ENCODE measurements at regions not wholly inside any gene's neighbourhood (a gene's known extent, or its start where the extent isn't known, plus 50 kb on each side); places are given as distances from the start of the nearest gene placed in this dataset.

DNA sequence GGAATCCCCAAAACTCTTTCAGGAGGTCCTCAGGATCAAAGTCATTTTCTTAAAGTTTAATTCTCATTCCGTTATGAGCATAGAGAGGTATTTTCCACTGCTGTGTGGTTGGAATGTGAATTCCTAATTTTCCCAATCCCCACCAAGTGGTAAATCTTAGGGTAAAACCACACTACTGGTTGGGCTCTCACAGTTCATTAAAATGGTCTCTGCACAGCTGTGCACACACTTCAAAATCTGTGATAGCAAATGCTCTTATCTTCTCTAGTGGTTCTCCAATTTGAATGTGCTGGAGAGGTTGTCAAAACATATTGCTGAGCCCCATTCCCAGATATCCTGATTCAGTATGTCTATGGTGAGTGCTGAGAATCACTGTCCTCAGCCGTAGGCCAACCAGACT is 189.1 kb downstream of the BMP4 start:
- Mint-ChIP-seq H3K27ac (no peak overlapping the region), H3K9me3 (no peaks in the 10 kb centered on the region), H3K4me3 (no peak overlapping the region), H3K36me3 (no peaks in the 10 kb centered on the region), H3K4me1 (no peaks in the 10 kb centered on the region), H3K27me3 (no peaks in the 10 kb centered on the region)
- ATAC-seq (replicated peaks) (no peak), DNase-seq (no peak)

DNA sequence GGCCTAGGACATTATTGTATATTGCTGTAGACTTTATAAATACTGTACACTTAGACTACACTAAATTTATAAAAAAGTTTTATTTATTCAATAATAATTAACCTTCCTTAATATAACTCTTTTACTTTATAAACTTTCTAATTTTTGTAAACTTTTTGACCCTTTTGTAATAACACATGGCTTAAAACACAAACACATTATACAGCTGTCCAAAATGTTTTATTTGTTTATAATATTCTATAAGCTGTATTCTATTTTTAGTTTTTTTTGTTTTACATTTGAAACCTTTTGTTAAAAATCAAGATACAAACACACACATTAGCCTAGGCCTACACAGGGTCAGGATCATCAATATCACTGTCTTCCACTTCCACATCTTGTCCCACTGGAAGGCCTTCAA is 190.0 kb downstream of the BMP4 start:
- H3K9me3 Mint-ChIP-seq: peaks cover 3 to 4% of the 10 kb centered on the region in 2 donors
- DNase-seq (no peak), ATAC-seq (replicated peaks) (no peak)
- no peak overlapping the region for H3K4me3 Mint-ChIP-seq
- H3K27ac Mint-ChIP-seq: no peak overlapping the region
- H3K36me3 Mint-ChIP-seq: no peaks in the 10 kb centered on the region
- no peaks in the 10 kb centered on the region for H3K27me3 Mint-ChIP-seq
- no peaks in the 10 kb centered on the region for H3K4me1 Mint-ChIP-seq

DNA sequence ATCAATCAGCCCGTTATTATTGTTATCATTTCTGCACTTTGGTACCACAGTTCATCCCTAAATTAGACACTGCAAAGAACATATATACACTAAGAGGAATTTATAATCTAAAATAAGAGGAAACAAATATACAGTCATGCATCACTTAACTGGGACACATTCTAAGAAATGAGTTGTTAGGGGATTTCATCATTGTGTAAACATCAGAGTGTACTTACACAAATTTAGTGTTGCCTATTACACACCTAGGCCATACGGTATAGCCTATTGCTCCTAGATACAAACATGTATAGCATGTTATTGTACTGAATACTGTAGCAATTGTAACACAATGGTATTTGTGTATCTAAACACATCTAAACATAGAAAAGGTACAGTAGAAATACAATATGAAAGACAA is 190.5 kb downstream of the BMP4 start:
- H3K36me3 Mint-ChIP-seq: no peaks in the 10 kb centered on the region
- no peak overlapping the region for H3K4me3 Mint-ChIP-seq
- no peaks in the 10 kb centered on the region for H3K27me3 Mint-ChIP-seq
- H3K9me3 Mint-ChIP-seq: peaks cover 7 to 8% of the 10 kb centered on the region in 2 donors
- DNase-seq (no peak), ATAC-seq (replicated peaks) (no peak)
- H3K4me1 Mint-ChIP-seq: no peaks in the 10 kb centered on the region
- no peak overlapping the region for H3K27ac Mint-ChIP-seq

DNA sequence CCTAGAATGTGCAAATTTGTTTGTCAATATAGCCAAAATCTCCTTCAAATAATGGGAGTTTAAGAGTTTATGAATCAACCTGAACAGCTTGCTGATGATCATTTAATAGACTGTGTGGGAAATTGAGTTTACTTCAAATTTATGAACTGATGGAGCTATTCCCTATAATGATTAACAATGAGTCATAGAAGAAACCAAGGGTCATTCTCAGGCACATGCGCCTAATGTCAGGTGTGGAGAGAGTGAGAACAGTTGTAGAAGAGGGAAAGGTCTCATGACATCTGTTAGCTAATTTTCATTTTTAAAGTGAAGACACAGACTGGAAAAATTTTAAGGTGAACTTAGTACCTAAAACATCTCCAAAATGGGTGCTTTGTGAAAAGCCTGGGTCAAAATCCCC is 191.8 kb downstream of the BMP4 start:
- Mint-ChIP-seq H3K27ac (no peak overlapping the region), H3K9me3 (peaks cover 8 to 12% of the 10 kb centered on the region in 2 donors), H3K36me3 (no peaks in the 10 kb centered on the region), H3K4me3 (no peak overlapping the region), H3K4me1 (no peaks in the 10 kb centered on the region), H3K27me3 (no peaks in the 10 kb centered on the region)
- DNase-seq (no peak), ATAC-seq (replicated peaks) (no peak)

DNA sequence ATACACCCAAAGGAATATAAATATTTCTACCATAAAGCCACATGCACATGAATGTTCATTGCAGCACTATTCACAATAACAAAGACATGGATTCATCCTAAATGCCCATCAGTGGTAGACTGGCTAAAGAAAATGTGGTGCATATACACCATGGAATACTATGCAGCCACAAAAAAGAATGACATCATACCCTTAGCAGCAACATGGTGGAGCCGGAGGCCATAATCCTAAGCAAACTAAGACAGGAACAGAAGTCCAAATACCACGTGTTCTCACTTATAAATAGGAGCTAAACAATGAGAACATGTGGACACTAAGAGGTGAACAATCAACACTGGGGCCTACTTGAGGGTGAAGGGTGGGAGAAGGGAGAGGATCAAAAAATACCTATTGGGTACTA is 198.5 kb downstream of the BMP4 start:
- peaks cover 8 to 12% of the 10 kb centered on the region in 2 donors for H3K9me3 Mint-ChIP-seq
- H3K36me3 Mint-ChIP-seq: no peaks in the 10 kb centered on the region
- H3K27me3 Mint-ChIP-seq: peaks cover 0 to 1% of the 10 kb centered on the region in 2 donors
- DNase-seq (no peak), ATAC-seq (replicated peaks) (no peak)
- no peaks in the 10 kb centered on the region for H3K4me1 Mint-ChIP-seq
- no peak overlapping the region for H3K4me3 Mint-ChIP-seq
- H3K27ac Mint-ChIP-seq: no peak overlapping the region

DNA sequence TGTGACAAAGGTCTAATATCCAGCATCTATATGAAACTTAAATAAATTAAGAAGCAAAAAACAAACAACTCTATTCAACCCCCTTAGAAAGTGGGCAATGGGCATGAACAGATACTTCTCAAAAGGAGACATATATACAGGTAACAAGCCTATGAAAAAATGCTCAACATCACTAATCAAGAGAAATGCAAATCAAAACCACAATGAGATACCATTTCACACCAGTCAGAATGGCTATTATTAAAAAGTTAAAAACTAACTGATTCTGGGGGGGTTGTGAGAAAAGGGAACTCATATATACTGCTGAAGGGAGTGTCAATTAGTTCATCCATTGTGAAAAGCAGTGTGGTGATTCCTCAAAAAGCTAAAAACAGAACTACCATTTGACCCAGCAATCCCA is 198.9 kb downstream of the BMP4 start:
- DNase-seq (no peak), ATAC-seq (replicated peaks) (no peak)
- no peaks in the 10 kb centered on the region for H3K4me1 Mint-ChIP-seq
- peaks cover 0 to 5% of the 10 kb centered on the region in 2 donors for H3K27me3 Mint-ChIP-seq
- H3K36me3 Mint-ChIP-seq: no peaks in the 10 kb centered on the region
- no peak overlapping the region for H3K4me3 Mint-ChIP-seq
- H3K9me3 Mint-ChIP-seq: peaks cover 8 to 12% of the 10 kb centered on the region in 2 donors
- no peak overlapping the region for H3K27ac Mint-ChIP-seq

DNA sequence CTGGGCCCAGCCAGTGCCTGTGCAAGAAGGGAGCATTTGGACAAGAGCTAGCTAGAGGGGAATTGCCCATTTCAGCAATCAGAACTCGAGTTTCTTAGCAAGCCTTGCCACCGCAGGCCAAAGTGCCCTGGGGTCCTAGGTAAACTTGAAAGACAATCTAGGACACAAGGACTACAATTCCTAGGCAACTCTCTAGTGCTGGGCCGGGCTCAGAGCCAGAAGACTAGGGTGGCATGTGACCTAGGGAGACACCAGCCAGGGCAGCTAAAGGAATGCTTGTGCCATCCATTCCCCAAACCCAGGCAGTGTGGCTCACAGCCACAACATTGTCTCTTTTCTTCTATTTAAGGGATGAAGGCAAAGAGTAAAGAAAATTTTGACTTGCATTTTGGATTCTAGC is 205.0 kb downstream of the BMP4 start:
- no peak overlapping the region for H3K4me3 Mint-ChIP-seq
- no peak overlapping the region for H3K27ac Mint-ChIP-seq
- H3K36me3 Mint-ChIP-seq: no peaks in the 10 kb centered on the region
- H3K9me3 Mint-ChIP-seq: no peaks in the 10 kb centered on the region
- no peaks in the 10 kb centered on the region for H3K4me1 Mint-ChIP-seq
- ATAC-seq (replicated peaks) (no peak), DNase-seq (no peak)
- peaks cover 5 to 13% of the 10 kb centered on the region in 2 donors for H3K27me3 Mint-ChIP-seq

DNA sequence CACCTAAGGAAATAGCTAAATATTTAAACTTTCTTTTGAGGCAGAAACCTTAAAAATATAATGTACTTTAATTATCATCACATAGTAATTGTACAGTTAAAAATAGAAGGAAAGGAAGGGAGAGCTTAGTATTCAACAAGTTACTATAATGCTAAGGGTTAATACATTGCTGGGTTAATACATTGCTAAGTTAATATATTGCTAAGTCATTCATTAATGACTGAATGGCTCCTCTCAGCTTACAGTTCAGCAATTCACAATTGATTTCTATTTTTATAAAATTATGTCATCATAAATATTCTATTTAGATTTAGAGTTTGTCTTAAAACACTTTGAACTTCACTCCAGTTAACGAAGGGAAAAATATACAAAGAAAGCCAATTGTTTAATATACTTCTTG is 207.9 kb downstream of the BMP4 start:
- ATAC-seq (replicated peaks) (no peak), DNase-seq (no peak)
- Mint-ChIP-seq H3K4me1 (no peaks in the 10 kb centered on the region), H3K27ac (no peak overlapping the region), H3K36me3 (no peaks in the 10 kb centered on the region), H3K9me3 (no peaks in the 10 kb centered on the region), H3K4me3 (no peak overlapping the region), H3K27me3 (peaks cover 5 to 13% of the 10 kb centered on the region in 2 donors)

DNA sequence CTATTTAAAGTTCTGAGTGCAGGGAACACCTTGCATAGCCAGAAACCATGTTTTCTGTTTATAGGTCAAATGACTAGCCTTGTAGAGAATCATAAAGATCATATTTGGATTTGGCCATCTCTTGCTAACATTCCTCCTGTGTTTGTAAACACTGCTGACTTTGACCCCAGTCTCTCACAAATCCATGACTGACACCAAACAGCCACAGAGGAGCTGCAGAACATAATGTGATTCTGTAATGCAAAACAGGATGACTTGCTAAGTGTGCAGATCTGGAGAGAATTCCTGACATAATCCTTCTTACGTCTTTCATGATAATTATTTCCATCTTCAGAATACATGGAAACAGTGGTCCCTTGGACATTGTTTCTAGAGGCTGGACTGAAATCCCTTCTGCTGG is 211.8 kb downstream of the BMP4 start:
- no peaks in the 10 kb centered on the region for H3K36me3 Mint-ChIP-seq
- H3K9me3 Mint-ChIP-seq: no peaks in the 10 kb centered on the region
- no peak for DNase-seq
- no peak overlapping the region for H3K4me3 Mint-ChIP-seq
- H3K4me1 Mint-ChIP-seq: no peaks in the 10 kb centered on the region
- no peak overlapping the region for H3K27ac Mint-ChIP-seq
- peaks cover 0 to 5% of the 10 kb centered on the region in 2 donors for H3K27me3 Mint-ChIP-seq
- no peak for ATAC-seq (replicated peaks)

DNA sequence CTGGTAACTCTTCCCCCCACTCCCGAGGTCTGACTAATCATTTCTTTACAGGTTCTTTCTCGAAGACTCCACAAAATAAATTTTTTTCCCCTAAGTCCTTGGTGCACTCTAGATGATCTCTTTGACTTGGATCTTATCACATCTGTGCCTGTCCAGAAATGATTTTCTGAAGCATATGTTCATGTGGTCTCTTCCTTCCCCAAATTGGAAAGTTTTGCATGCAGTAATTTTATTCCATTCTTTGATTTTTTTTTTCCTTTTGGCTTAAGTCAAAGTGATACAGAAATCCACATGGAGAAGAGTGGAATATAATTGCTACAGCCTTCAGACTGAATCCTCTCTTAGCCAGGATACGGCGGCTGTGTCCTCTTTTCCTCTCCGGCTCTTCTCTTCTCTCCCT is 213.3 kb downstream of the BMP4 start:
- H3K4me1 Mint-ChIP-seq: no peaks in the 10 kb centered on the region
- ATAC-seq (replicated peaks): no peak
- H3K4me3 Mint-ChIP-seq: no peak overlapping the region
- H3K36me3 Mint-ChIP-seq: no peaks in the 10 kb centered on the region
- H3K27ac Mint-ChIP-seq: no peak overlapping the region
- no peak for DNase-seq
- H3K9me3 Mint-ChIP-seq: no peaks in the 10 kb centered on the region
- peaks cover 0 to 5% of the 10 kb centered on the region in 2 donors for H3K27me3 Mint-ChIP-seq

DNA sequence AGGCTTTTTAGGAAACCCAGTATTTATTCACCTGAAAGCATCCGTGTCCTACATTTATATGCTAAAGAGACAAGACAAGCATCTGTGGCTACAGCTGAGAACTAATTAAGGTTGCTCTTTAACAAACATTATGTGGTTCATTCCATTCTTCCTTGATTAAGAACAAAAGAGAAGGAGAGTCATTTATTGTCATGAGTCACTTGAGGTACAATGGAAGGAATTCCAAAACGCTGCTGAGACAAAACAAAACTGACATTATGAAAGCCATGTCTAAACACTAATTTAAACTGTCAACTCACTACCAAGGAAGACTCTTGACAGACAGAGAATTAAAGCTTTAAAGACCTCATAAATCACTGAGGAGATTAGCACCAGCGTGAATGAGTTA is 214.4 kb downstream of the BMP4 start:
- Mint-ChIP-seq H3K36me3 (no peaks in the 10 kb centered on the region), H3K4me3 (no peak overlapping the region), H3K27ac (no peak overlapping the region), H3K27me3 (peaks cover 0 to 5% of the 10 kb centered on the region in 2 donors), H3K4me1 (no peaks in the 10 kb centered on the region), H3K9me3 (no peaks in the 10 kb centered on the region)
- no peak for ATAC-seq (replicated peaks)
- DNase-seq: no peak

DNA sequence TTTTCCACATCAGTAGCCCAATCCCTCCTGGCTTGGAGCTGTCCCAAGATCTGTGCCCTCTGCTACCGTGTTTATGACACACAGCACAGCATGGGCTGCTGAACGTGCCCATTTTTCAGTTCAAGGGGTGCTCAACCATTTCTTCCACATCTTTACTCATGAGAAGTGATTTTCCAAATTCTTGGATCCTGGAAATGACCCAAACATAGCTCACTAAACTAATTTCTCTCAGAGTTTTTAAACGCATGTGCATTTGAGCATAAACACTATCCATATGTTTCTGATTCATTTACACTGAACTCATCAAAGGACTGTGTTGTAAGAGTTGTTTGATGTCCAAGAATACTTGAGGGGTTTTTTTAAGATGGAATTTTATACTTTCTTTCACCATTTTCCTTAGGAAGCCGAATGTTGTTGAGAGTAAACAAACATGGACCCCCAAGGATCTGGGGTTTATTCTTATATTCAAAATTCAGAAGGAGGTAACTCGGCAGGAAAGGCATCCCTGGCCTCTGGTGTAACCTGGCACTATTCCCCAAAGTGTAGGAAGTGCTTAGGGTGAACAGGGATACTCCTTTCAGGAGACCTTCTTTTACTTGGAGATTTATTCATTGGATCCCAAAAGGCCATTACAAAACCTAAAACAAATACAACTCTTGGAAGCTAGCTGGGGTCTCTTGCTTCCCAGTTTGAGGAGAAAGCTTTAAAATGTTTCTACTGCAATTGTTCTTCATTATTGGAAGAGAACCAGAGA is 215.0 kb downstream of the BMP4 start:
- H3K36me3 Mint-ChIP-seq: no peaks in the 10 kb centered on the region
- no peaks in the 10 kb centered on the region for H3K9me3 Mint-ChIP-seq
- no peaks in the 10 kb centered on the region for H3K4me1 Mint-ChIP-seq
- no peak for ATAC-seq (replicated peaks)
- DNase-seq: no peak
- no peak overlapping the region for H3K27ac Mint-ChIP-seq
- H3K27me3 Mint-ChIP-seq: no peaks in the 10 kb centered on the region
- no peak overlapping the region for H3K4me3 Mint-ChIP-seq

DNA sequence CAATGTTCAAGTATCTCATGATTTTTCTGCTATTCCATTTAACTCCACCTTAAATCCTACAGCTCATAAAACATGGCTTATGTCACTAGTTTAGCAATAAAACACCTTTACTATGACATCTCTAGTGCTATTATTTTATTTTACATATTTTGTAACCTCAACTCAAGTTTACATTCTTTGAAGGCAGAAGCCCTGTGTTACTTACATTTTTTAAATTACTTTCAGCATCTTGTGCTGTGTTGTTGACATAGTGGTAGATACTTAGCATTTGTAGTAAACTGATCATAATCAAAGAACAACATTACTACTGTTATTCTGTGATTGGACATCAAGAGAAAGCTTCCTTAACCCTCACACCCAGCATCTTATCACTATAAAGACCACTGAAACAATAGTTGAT is 216.1 kb downstream of the BMP4 start:
- DNase-seq: no peak
- Mint-ChIP-seq H3K9me3 (no peaks in the 10 kb centered on the region), H3K27ac (no peak overlapping the region), H3K4me3 (no peak overlapping the region), H3K27me3 (no peaks in the 10 kb centered on the region), H3K36me3 (no peaks in the 10 kb centered on the region), H3K4me1 (no peaks in the 10 kb centered on the region)
- ATAC-seq (replicated peaks): no peak

DNA sequence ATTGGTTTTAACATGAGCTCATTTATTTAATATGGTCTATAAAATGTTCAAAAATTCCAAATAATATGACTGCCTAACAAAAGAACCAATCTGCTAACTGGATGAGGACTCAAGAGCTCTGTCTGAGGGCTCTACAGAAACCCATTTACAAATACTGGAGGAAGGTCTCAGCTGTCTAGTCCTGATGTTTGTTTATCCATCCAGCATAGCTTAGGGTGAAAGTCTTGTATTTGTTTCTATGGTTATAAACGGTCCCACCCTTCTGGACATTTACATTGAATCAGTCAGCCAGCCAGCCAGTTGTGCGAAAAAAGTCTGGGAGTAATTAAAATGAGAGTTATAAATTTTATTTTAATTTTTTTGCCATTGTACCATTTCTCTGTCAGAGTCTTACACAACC is 220.7 kb downstream of the BMP4 start:
- Mint-ChIP-seq H3K27me3 (no peaks in the 10 kb centered on the region), H3K4me1 (no peaks in the 10 kb centered on the region), H3K27ac (no peak overlapping the region), H3K9me3 (peaks cover 0 to 2% of the 10 kb centered on the region in 2 donors), H3K36me3 (peaks cover 0 to 2% of the 10 kb centered on the region in 2 donors), H3K4me3 (no peak overlapping the region)
- ATAC-seq (replicated peaks) (no peak), DNase-seq (no peak)

DNA sequence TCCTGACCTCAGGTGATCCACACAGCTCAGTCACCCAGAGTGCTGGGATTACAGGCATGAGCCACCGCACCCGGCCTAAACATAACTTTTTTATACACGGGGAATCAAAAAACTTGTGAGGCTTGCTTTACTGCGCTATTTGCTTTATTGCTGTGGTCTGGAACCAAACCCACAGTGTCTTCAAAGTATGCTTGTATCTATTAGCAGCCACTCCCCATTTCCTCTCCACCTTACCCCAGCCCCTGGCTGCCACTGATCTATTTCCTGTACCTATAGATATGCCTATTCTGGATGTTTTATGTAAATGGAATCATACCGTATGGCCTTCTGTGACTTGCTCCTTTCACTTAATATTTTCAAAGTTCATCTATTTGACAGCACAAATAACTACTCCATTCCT is 233.4 kb downstream of the BMP4 start:
- Mint-ChIP-seq H3K9me3 (peaks cover 9 to 10% of the 10 kb centered on the region in 2 donors), H3K27me3 (peaks cover 0 to 7% of the 10 kb centered on the region in 2 donors)

DNA sequence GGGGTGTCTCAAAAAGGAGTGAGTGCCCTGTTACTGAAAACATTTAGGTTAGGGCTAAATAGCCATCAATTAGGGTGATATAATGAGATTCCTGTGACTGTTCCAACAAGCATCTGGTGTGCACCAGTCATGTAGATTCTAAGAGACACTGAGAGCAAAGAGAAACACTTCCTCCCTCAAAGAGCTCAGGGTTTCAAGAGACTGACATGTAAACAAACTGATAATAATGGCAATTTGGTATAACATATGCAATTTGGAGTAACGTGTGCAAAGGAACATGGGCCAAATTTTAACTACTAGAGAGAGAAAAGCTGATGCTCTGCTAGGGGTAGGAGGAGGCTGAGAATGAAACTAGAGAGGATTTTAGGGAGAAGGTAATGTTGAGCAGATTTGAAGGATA is 237.1 kb downstream of the BMP4 start:
- peaks cover 0 to 7% of the 10 kb centered on the region in 2 donors for H3K27me3 Mint-ChIP-seq
- H3K27ac Mint-ChIP-seq: no peak overlapping the region
- ATAC-seq (replicated peaks) (no peak), DNase-seq (no peak)
- H3K9me3 Mint-ChIP-seq: peaks cover 9 to 10% of the 10 kb centered on the region in 2 donors
- no peak overlapping the region for H3K4me3 Mint-ChIP-seq
- H3K4me1 Mint-ChIP-seq: no peaks in the 10 kb centered on the region
- no peaks in the 10 kb centered on the region for H3K36me3 Mint-ChIP-seq

More for the DNA sequence above, 233.4 kb downstream of the BMP4 start:
- no peak for DNase-seq
- H3K4me3 Mint-ChIP-seq: no peak overlapping the region
- ATAC-seq (replicated peaks): no peak
- no peaks in the 10 kb centered on the region for H3K36me3 Mint-ChIP-seq
- no peaks in the 10 kb centered on the region for H3K4me1 Mint-ChIP-seq
- no peak overlapping the region for H3K27ac Mint-ChIP-seq
